Liver (tissue), 8 donors: ENCODE measurements at regions not wholly inside any gene's neighbourhood (a gene's known extent, or its start where the extent isn't known, plus 50 kb on each side); places are given as distances from the start of the nearest gene placed in this dataset.
"Not testable (repeated sequence)": the region's sequence is repeated elsewhere in the genome, so short reads cannot be mapped to it uniquely, and the experiment has no call there.

Experiments
- DNase-seq: peaks from one replicate; pipeline ENCODE4 v3.0.0-alpha.2; 2017; ENCODE audit warnings: low spot score
- H3K27ac ChIP-seq, 2 donors: one replicate each; pipeline ENCODE4 v1.7.0; 2013; ENCODE audit warnings: inconsistent platforms in 2 of 2, low read length in 2 of 2, control low read depth in 1 of 2, low read depth in 1 of 2, mild to moderate bottlenecking in 1 of 2
- H3K27me3 ChIP-seq, 4 donors: one replicate each; pipeline versions ENCODE4 v1.6.1 to v1.7.0; 2013; ENCODE audit warnings: low read length in 3 of 4, inconsistent platforms in 1 of 4, mild to moderate bottlenecking in 1 of 4, moderate library complexity in 1 of 4; ENCODE audit not compliant: control insufficient read depth in 4 of 4, insufficient read depth in 4 of 4
- H3K36me3 ChIP-seq, 4 donors: one replicate each; pipeline versions ENCODE4 v1.6.1 to v1.7.0; 2013; ENCODE audit warnings: low read length in 3 of 4, mild to moderate bottlenecking in 3 of 4, low read depth in 1 of 4, moderate library complexity in 1 of 4; ENCODE audit not compliant: control insufficient read depth in 4 of 4, insufficient read depth in 3 of 4
- H3K4me1 ChIP-seq, 4 donors: one replicate each; pipeline versions ENCODE4 v1.6.1 to v1.7.0; 2013; ENCODE audit warnings: low read length in 3 of 4, mild to moderate bottlenecking in 3 of 4, moderate library complexity in 1 of 4; ENCODE audit not compliant: control insufficient read depth in 4 of 4, insufficient read depth in 4 of 4
- H3K4me3 ChIP-seq, 3 donors: one replicate each; pipeline versions ENCODE4 v1.6.1 to v1.7.0; 2013; ENCODE audit warnings: low read length in 3 of 3, control low read depth in 1 of 3, low read depth in 1 of 3, mild to moderate bottlenecking in 1 of 3
- H3K9ac ChIP-seq, 2 donors: one replicate each; pipeline ENCODE4 v1.7.0; 2013; ENCODE audit warnings: low read length in 2 of 2, mild to moderate bottlenecking in 2 of 2, moderate library complexity in 2 of 2, control low read depth in 1 of 2, low read depth in 1 of 2
- H3K9me3 ChIP-seq, 4 donors: one replicate each; pipeline versions ENCODE4 v1.6.1 to v1.7.0; 2013; ENCODE audit warnings: low read length in 3 of 4; ENCODE audit not compliant: control insufficient read depth in 4 of 4
- ATF3 ChIP-seq: IDR thresholded peaks from 2 replicates; pipeline ENCODE4 v1.6.1; 2016; ENCODE audit warnings: antibody characterized with exemption
- CTCF ChIP-seq: fragments of 150-350 bp; IDR thresholded peaks from 2 replicates; pipeline ENCODE4 v1.5.1; 2017; ENCODE audit warnings: improper control_type of control experiment, low read depth, low read length; ENCODE audit not compliant: missing input control
- EGR1 ChIP-seq, 2 donors: IDR thresholded peaks; 2 replicates each; pipeline ENCODE4 v1.6.1; 2016 to 2018; ENCODE audit warnings: antibody characterized with exemption in 2 of 2, low read depth in 2 of 2
- FOXA1 ChIP-seq: IDR thresholded peaks from 2 replicates; pipeline ENCODE4 v1.6.1; 2016; ENCODE audit warnings: antibody characterized with exemption
- FOXA2 ChIP-seq: IDR thresholded peaks from 2 replicates; pipeline ENCODE4 v1.6.1; 2016; ENCODE audit warnings: antibody characterized with exemption
- GABPA ChIP-seq, 2 donors: IDR thresholded peaks in 1 of 2; conservative IDR thresholded peaks in 1 of 2; 2 replicates each; pipeline ENCODE4 v1.6.1; 2016; ENCODE audit warnings: antibody characterized with exemption in 2 of 2, mild to moderate bottlenecking in 1 of 2, moderate library complexity in 1 of 2
- HNF4A ChIP-seq, 2 donors: conservative IDR thresholded peaks; 2 replicates each; pipeline ENCODE4 v1.6.1; 2016; ENCODE audit warnings: antibody characterized with exemption in 2 of 2, mild to moderate bottlenecking in 2 of 2
- HNF4G ChIP-seq: IDR thresholded peaks from 2 replicates; pipeline ENCODE4 v1.6.1; 2016; ENCODE audit warnings: antibody characterized with exemption
- JUND ChIP-seq, 2 donors: IDR thresholded peaks; 2 replicates each; pipeline ENCODE4 v1.6.1; 2016; ENCODE audit warnings: antibody characterized with exemption in 2 of 2
- RAD21 ChIP-seq, 2 donors: IDR thresholded peaks; 2 replicates each; pipeline ENCODE4 v1.6.1; 2016; ENCODE audit warnings: antibody characterized with exemption in 2 of 2, mild to moderate bottlenecking in 2 of 2
- REST ChIP-seq: IDR thresholded peaks from 2 replicates; pipeline ENCODE4 v1.6.1; 2016; ENCODE audit warnings: antibody characterized with exemption, mild to moderate bottlenecking
- RXRA ChIP-seq, 2 donors: IDR thresholded peaks; 2 replicates each; pipeline ENCODE4 v1.6.1; 2017 to 2018; ENCODE audit warnings: antibody characterized with exemption in 2 of 2, mild to moderate bottlenecking in 1 of 2
- SP1 ChIP-seq: IDR thresholded peaks from 2 replicates; pipeline ENCODE4 v1.6.1; 2018; ENCODE audit warnings: antibody characterized with exemption, mild to moderate bottlenecking
- TAF1 ChIP-seq: conservative IDR thresholded peaks from 2 replicates; pipeline ENCODE4 v1.6.1; 2016; ENCODE audit warnings: antibody characterized with exemption, mild to moderate bottlenecking
- WGBS: extraction: QIAGEN DNeasy Blood & Tissue Kit; methylation state at CpG from one replicate; pipeline ENCODE4 v1.1.7; 2013; 5-methylcytosine and 5-hydroxymethylcytosine counted together
- donor health status: healthy.
- donor health status: healthy.
- donor health status: healthy.
- donor health status: healthy.
- donor health status: healthy.

- WGBS, result 84% methylated on average over 5 of the region's 5 CpGs
- H3K27me3 ChIP-seq, result no peaks in the 10 kb centered on the region
- no peak overlapping the region for H3K9ac ChIP-seq
- no peak for DNase-seq
- no peak for TF ChIP-seq ATF3
- no peak for TF ChIP-seq GABPA (IDR thresholded peaks at IDR 0.05 in 1 of 2, conservative IDR thresholded peaks at IDR 0.05 in 1 of 2)
- H3K9me3 ChIP-seq, result no peaks in the 10 kb centered on the region
- H3K4me3 ChIP-seq, result no peak overlapping the region
- H3K27ac ChIP-seq, result no peak overlapping the region
- no peaks in the 10 kb centered on the region for H3K4me1 ChIP-seq
- no peaks in the 10 kb centered on the region for H3K36me3 ChIP-seq
Measured at GRCh38 chr2:146978577-146979555, 866.0 kb upstream of the ACVR2A start.

DNA sequence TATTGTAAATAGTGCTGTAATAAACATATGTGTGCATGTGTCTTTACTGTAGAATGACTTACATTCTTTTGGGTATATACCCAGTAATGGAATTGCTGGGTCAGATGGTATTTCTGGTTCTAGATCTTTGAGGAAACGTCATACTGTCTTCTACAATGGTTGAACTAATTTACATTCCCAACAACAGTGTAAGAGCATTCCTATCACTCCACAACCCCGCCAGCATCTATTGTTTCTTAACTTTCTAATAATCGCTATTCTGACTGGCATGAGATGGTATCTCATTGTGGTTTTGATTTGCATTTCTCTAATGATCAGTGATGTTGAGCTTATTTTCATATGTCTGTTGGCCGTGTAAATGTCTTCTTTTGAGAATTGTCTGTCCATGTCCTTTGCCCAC is 873.8 kb upstream of the ACVR2A start:
- not testable (repeated sequence) for H3K4me3 ChIP-seq, H3K4me1 ChIP-seq, H3K27me3 ChIP-seq, H3K27ac ChIP-seq, H3K9me3 ChIP-seq, H3K9ac ChIP-seq, DNase-seq, H3K36me3 ChIP-seq
- 66% methylated on average over 4 of the region's 4 CpGs for WGBS

DNA sequence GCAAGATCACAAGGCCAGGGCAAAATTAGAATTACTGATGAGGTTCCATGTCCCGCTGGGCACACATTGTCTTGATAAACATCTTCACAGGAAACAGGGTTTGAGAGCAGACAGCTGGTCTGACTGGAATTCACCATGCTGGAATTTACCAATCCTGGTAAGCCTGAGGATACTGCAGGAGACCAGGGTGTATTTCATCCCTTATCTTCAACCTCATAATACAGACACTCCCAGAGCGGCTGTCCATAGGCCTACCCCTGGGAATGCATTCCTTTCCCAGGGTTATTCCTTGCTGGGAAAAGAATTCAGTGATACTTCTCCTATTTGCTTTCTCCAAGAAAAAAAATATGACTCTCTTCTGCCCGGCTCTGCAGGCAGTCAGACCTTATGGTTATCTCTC is 875.1 kb upstream of the ACVR2A start:
- H3K4me1 ChIP-seq, H3K9me3 ChIP-seq, H3K9ac ChIP-seq, H3K4me3 ChIP-seq, DNase-seq, H3K27me3 ChIP-seq, H3K36me3 ChIP-seq, H3K27ac ChIP-seq: not testable (repeated sequence)
- 86% methylated on average over 3 of the region's 3 CpGs for WGBS

- H3K27ac ChIP-seq, result no peak overlapping the region
- H3K4me3 ChIP-seq, result no peak overlapping the region
- H3K4me1 ChIP-seq, result no peaks in the 10 kb centered on the region
- no peaks in the 10 kb centered on the region for H3K27me3 ChIP-seq
- no peaks in the 10 kb centered on the region for H3K36me3 ChIP-seq
- no peak for TF ChIP-seq GABPA (IDR thresholded peaks at IDR 0.05 in 1 of 2, conservative IDR thresholded peaks at IDR 0.05 in 1 of 2)
- no peak for TF ChIP-seq RAD21 (IDR thresholded peaks at IDR 0.05)
- TF ChIP-seq JUND (IDR thresholded peaks at IDR 0.05), result no peak
- no peak for TF ChIP-seq REST
- no peak for TF ChIP-seq CTCF
- no peak for TF ChIP-seq FOXA1
- TF ChIP-seq FOXA2, result no peak
- TF ChIP-seq RXRA (IDR thresholded peaks at IDR 0.05), result no peak
- TF ChIP-seq EGR1 (IDR thresholded peaks at IDR 0.05; ENCODE audit: low read depth in 2 of 2), result no peak
- no peak for TF ChIP-seq ATF3
- no peak for TF ChIP-seq TAF1
- no peak for TF ChIP-seq HNF4G
- no peak for TF ChIP-seq HNF4A (conservative IDR thresholded peaks at IDR 0.05)
- TF ChIP-seq SP1, result no peak
- H3K9ac ChIP-seq, result no peak overlapping the region
- 69% methylated on average over 1 of the region's 1 CpG for WGBS
- H3K9me3 ChIP-seq, result no peaks in the 10 kb centered on the region
- DNase-seq, result no peak
Measured at GRCh38 chr2:146964494-146964893, 880.3 kb upstream of the ACVR2A start.
